ENCODE measurements at regions not wholly inside any gene's neighbourhood (a gene's known extent, or its start where the extent isn't known, plus 50 kb on each side); places are given as distances from the start of the nearest gene placed in this dataset.

- H3K4me3 ChIP-seq (ENCODE audit: low read depth, low read length): no peak overlapping the region
- no peak for DNase-seq (ENCODE audit: low read depth)
- TF ChIP-seq MAX (IDR thresholded peaks at IDR 0.05; ENCODE audit: low read depth, low read length): no peak
- no peak for TF ChIP-seq MYC (IDR thresholded peaks at IDR 0.05; ENCODE audit: low read depth, low read length)
- no peak for TF ChIP-seq POLR2A (IDR thresholded peaks at IDR 0.05; ENCODE audit: extremely low read depth, insufficient read length)
- TF ChIP-seq CTCF (IDR thresholded peaks at IDR 0.05; ENCODE audit: low read depth, low read length): no peak
These were observed 100.8 kb downstream of the RBFOX3 start for GRCh38 chr17:79510071-79510470.

GRCh38 chr17:79509490-79509889, 101.4 kb downstream of the RBFOX3 start:
- TF ChIP-seq MYC (IDR thresholded peaks at IDR 0.05; ENCODE audit: low read depth, low read length) (no peak), CTCF (IDR thresholded peaks at IDR 0.05; ENCODE audit: low read depth, low read length) (no peak)
- H3K4me3 ChIP-seq (ENCODE audit: low read depth, low read length): no peak overlapping the region
- no peak for DNase-seq (ENCODE audit: low read depth)

- H3K4me3 ChIP-seq (ENCODE audit: low read depth, low read length): no peak overlapping the region
- TF ChIP-seq MAX (IDR thresholded peaks at IDR 0.05; ENCODE audit: low read depth, low read length): no peak
- DNase-seq (ENCODE audit: low read depth): no peak
These were observed 101.8 kb downstream of the RBFOX3 start for GRCh38 chr17:79509008-79509407.

GRCh38 chr17:79508291-79508716, 102.5 kb downstream of the RBFOX3 start:
- TF ChIP-seq CTCF (IDR thresholded peaks at IDR 0.05; ENCODE audit: low read depth, low read length) (no peak), POLR2A (IDR thresholded peaks at IDR 0.05; ENCODE audit: extremely low read depth, insufficient read length) (no peak), MAX (IDR thresholded peaks at IDR 0.05; ENCODE audit: low read depth, low read length) (no peak), MYC (IDR thresholded peaks at IDR 0.05; ENCODE audit: low read depth, low read length) (no peak)
- H3K4me3 ChIP-seq (ENCODE audit: low read depth, low read length): no peak overlapping the region
- DNase-seq (ENCODE audit: low read depth): no peak

GRCh38 chr17:79506955-79507354, 103.9 kb downstream of the RBFOX3 start:
- no peak overlapping the region for H3K4me3 ChIP-seq (ENCODE audit: low read depth, low read length)
- TF ChIP-seq POLR2A (IDR thresholded peaks at IDR 0.05; ENCODE audit: extremely low read depth, insufficient read length) (no peak), CTCF (IDR thresholded peaks at IDR 0.05; ENCODE audit: low read depth, low read length) (no peak), MYC (IDR thresholded peaks at IDR 0.05; ENCODE audit: low read depth, low read length) (no peak), MAX (IDR thresholded peaks at IDR 0.05; ENCODE audit: low read depth, low read length) (no peak)
- DNase-seq (ENCODE audit: low read depth): no peak

- no peak overlapping the region for H3K4me3 ChIP-seq (ENCODE audit: low read depth, low read length)
- TF ChIP-seq MYC (IDR thresholded peaks at IDR 0.05; ENCODE audit: low read depth, low read length): no peak
- TF ChIP-seq POLR2A (IDR thresholded peaks at IDR 0.05; ENCODE audit: extremely low read depth, insufficient read length): no peak
- no peak for TF ChIP-seq MAX (IDR thresholded peaks at IDR 0.05; ENCODE audit: low read depth, low read length)
- TF ChIP-seq CTCF (IDR thresholded peaks at IDR 0.05; ENCODE audit: low read depth, low read length): no peak
- DNase-seq (ENCODE audit: low read depth): no peak
These were observed 104.5 kb downstream of the RBFOX3 start for GRCh38 chr17:79506150-79506870.
